ENCODE measurements at regions not wholly inside any gene's neighbourhood (a gene's known extent, or its start where the extent isn't known, plus 50 kb on each side); places are given as distances from the start of the nearest gene placed in this dataset.

DNA sequence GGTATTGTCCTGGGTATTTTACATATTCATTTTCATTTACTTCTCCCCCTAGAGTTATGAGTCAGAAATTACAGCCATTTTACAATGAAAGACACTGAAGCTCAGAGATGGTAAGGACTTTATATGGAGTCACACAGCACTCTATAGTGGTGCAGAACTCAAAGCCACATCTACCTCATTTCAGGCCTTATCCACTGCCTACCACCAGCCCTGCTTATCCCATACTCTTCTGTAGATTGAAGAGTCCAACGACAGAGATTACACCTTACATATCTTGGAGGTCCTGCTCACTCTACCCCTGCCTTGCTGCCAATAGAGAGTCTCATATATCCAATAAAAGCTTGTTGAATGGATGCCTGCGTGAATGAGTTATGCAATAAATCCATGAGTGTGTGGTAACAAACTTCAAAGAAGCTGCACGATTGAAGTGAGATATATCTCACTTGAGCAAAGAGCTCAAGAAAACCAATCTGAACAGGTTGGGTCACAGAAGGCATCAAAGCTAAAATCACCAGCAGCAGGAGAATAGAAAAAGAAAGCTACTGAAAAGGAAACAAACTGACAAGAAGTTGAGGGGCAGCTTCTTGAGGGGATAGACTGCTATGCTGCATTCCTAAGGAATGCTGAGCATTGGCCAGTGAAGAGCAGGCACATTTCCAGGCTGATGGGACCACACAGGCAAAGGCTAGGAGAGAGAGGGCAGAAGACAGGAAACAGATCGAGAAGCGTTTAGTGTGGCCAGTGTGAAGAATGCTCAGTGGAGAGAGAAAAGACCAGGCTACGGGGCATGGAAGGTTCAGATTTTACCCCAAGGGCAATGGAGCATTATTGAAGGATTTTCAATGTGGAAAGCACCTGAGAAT is 585.6 kb downstream of the DHX35 start:
- TF ChIP-seq, protein P1, sequence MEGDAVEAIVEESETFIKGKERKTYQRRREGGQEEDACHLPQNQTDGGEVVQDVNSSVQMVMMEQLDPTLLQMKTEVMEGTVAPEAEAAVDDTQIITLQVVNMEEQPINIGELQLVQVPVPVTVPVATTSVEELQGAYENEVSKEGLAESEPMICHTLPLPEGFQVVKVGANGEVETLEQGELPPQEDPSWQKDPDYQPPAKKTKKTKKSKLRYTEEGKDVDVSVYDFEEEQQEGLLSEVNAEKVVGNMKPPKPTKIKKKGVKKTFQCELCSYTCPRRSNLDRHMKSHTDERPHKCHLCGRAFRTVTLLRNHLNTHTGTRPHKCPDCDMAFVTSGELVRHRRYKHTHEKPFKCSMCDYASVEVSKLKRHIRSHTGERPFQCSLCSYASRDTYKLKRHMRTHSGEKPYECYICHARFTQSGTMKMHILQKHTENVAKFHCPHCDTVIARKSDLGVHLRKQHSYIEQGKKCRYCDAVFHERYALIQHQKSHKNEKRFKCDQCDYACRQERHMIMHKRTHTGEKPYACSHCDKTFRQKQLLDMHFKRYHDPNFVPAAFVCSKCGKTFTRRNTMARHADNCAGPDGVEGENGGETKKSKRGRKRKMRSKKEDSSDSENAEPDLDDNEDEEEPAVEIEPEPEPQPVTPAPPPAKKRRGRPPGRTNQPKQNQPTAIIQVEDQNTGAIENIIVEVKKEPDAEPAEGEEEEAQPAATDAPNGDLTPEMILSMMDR (IDR thresholded peaks at IDR 0.05; ENCODE audit: insufficient read depth, low read length) = no peak
- TF ChIP-seq GABPA (IDR thresholded peaks at IDR 0.05; ENCODE audit: low read depth) (no peak), REST (IDR thresholded peaks at IDR 0.05; ENCODE audit: insufficient replicate concordance, low read depth) (no peak), POLR2AphosphoS5 (IDR thresholded peaks at IDR 0.05; ENCODE audit: low read depth) (no peak)
